ENCODE measurements at regions not wholly inside any gene's neighbourhood (a gene's known extent, or its start where the extent isn't known, plus 50 kb on each side); places are given as distances from the start of the nearest gene placed in this dataset.
A peak's percentile ranks its signal among the peaks of the same experiment; 100 is the strongest.

DNA sequence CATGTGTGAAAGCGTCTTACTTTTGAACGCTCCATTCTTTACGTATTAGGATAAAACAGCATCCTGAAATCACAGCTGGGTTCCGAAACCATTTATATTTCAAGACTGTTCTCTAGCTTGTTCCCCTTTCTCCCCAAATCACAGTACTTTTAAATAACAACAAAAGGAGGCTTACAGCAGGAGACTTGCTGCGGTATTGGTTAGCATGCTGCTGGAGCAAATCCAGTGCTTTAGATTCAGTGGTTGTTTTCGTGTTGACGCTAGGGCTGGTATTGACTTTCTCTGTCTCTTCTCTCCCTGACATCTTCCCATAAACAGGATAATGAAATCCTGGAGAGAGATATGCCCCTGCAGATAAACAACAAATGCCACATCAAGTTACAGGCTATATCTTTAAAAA lies 103.1 kb downstream of the ZNF608 start:
- no peak overlapping the region for H2AFZ ChIP-seq (ENCODE audit: low read length)

More for the DNA sequence above, 103.1 kb downstream of the ZNF608 start:
- Histone ChIP-seq H2BK12ac (ENCODE audit: insufficient read length, low read depth, low read length) (no peak overlapping the region), H3K9ac (ENCODE audit: extremely low read depth, insufficient read length, low read length) (no peak overlapping the region), H2AK5ac (ENCODE audit: insufficient read length, low read length) (no peak overlapping the region), H3T11ph (ENCODE audit: low read length) (no peak overlapping the region), H3K4me2 (ENCODE audit: insufficient read depth, insufficient read length, low read length) (no peak overlapping the region), H4K5ac (ENCODE audit: insufficient read length, low read depth, low read length) (no peak overlapping the region), H3K14ac (ENCODE audit: insufficient read depth, low read length) (no peak overlapping the region), H2BK5ac (ENCODE audit: insufficient read length, low read length) (no peak overlapping the region), H3K18ac (ENCODE audit: insufficient read length, low read depth, low read length) (no peak overlapping the region), H3K23me2 (ENCODE audit: insufficient read length, low read depth, low read length, poor library complexity, severe bottlenecking) (no peaks in the 10 kb centered on the region), H3K79me2 (ENCODE audit: insufficient read depth, low read length) (no peaks in the 10 kb centered on the region), H3K9me3 (ENCODE audit: control insufficient read depth, low read depth, low read length) (no peaks in the 10 kb centered on the region), H3K79me1 (ENCODE audit: insufficient read depth, low read depth, low read length, poor library complexity, severe bottlenecking) (no peaks in the 10 kb centered on the region), H4K8ac (replicated peaks; ENCODE audit: insufficient read length, low read depth, low read length) (no peak overlapping the region), H3K4ac (ENCODE audit: low read depth, low read length) (no peak overlapping the region), H3K4me1 (ENCODE audit: insufficient read depth, low read length) (peaks cover 13% of the 10 kb centered on the region; the same call in 1 of the 2 replicates), H3K27ac (ENCODE audit: insufficient read length, low read depth, low read length) (no peak overlapping the region), H3K23ac (ENCODE audit: insufficient read length, low read depth, low read length) (no peak overlapping the region), H2BK120ac (ENCODE audit: low read depth, low read length, poor library complexity, severe bottlenecking) (no peak overlapping the region), H4K20me1 (ENCODE audit: control insufficient read depth, insufficient read depth, insufficient read length) (no peaks in the 10 kb centered on the region), H2BK20ac (ENCODE audit: low read depth, low read length, poor library complexity, severe bottlenecking) (no peak overlapping the region), H2BK15ac (ENCODE audit: low read depth, low read length) (no peak overlapping the region), H4K91ac (ENCODE audit: insufficient read length, low read depth, low read length) (no peak overlapping the region), H3K56ac (ENCODE audit: insufficient read length, low read depth, low read length) (no peak overlapping the region), H3K27me3 (ENCODE audit: insufficient read depth, low read length) (no peaks in the 10 kb centered on the region)
- Mint-ChIP-seq H3K27me3 (ENCODE audit: low read depth) (no peaks in the 10 kb centered on the region; the same call in 1 of the 2 replicates), H3K27ac (peak overlapping the region; percentile 8 to 94 (median 92); a peak in 4 of 7 replicates), H3K9me3 (no peaks in the 10 kb centered on the region), H3K4me1 (peaks cover 68 to 72% of the 10 kb centered on the region in 2 experiments), H3K4me3 (no peak overlapping the region), H3K36me3 (ENCODE audit: insufficient read depth in 1 of 3, low read depth in 3 of 3) (peaks cover 41 to 71% (median 57%) of the 10 kb centered on the region in 3 experiments)
- TF ChIP-seq, protein P1, sequence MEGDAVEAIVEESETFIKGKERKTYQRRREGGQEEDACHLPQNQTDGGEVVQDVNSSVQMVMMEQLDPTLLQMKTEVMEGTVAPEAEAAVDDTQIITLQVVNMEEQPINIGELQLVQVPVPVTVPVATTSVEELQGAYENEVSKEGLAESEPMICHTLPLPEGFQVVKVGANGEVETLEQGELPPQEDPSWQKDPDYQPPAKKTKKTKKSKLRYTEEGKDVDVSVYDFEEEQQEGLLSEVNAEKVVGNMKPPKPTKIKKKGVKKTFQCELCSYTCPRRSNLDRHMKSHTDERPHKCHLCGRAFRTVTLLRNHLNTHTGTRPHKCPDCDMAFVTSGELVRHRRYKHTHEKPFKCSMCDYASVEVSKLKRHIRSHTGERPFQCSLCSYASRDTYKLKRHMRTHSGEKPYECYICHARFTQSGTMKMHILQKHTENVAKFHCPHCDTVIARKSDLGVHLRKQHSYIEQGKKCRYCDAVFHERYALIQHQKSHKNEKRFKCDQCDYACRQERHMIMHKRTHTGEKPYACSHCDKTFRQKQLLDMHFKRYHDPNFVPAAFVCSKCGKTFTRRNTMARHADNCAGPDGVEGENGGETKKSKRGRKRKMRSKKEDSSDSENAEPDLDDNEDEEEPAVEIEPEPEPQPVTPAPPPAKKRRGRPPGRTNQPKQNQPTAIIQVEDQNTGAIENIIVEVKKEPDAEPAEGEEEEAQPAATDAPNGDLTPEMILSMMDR (conservative IDR thresholded peaks at IDR 0.05): no peak
- no peak for DNase-seq
- no CpG with 5 or more reads among the region's 7 CpGs for WGBS (ENCODE audit: extremely low coverage, insufficient read length, low lambda C conversion rate)
